Pancreas (tissue), 10 donors: ENCODE measurements at regions not wholly inside any gene's neighbourhood (a gene's known extent, or its start where the extent isn't known, plus 50 kb on each side); places are given as distances from the start of the nearest gene placed in this dataset.

Experiments used
- ATAC-seq, 4 donors: fragments of 200-7000 bp; cut with Tn5 transposase; one replicate each; pipeline versions ENCODE4 v1.8.0 to v1.9.1; 2020; ENCODE audit warnings: mild to moderate bottlenecking in 4 of 4, moderate library complexity in 4 of 4
- DNase-seq, 6 donors: peaks; one replicate each; pipeline ENCODE4 v3.0.0-alpha.2; 2020
- FAIRE-seq: peaks from 2 replicates; lab custom pipeline; 2012; peaks lifted over from hg19 to GRCh38; lab: Jason Lieb, UNC
- H3K27ac ChIP-seq, 4 donors: fragments of 200-600 bp; sonication (generic); 1 replicate in 3 of 4; 2 replicates in 1 of 4; pipeline versions ENCODE4 v1.5.0 to v1.8.0; 2020
- H3K27me3 ChIP-seq, 4 donors: fragments of 200-600 bp; one replicate each; pipeline ENCODE4 v1.8.0; 2021
- H3K36me3 ChIP-seq, 3 donors: fragments of 200-600 bp; sonication (generic) in 1 of 3; one replicate each; pipeline versions ENCODE4 v1.5.0 to v1.8.0; 2020 to 2021
- H3K4me1 ChIP-seq, 3 donors: fragments of 200-600 bp; one replicate each; pipeline ENCODE4 v1.8.0; 2021
- H3K4me3 ChIP-seq, 4 donors: fragments of 200-600 bp; sonication (generic) in 2 of 4; one replicate each; pipeline versions ENCODE4 v1.5.0 to v1.8.0; 2020 to 2021
- H3K9me3 ChIP-seq, 4 donors: fragments of 200-600 bp; one replicate each; pipeline ENCODE4 v1.8.0; 2021
- CTCF ChIP-seq, 4 donors: fragments of 200-600 bp; sonication (generic) in 3 of 4; IDR thresholded peaks; one replicate each; pipeline versions ENCODE4 v1.5.0 to v1.8.0; 2021; ENCODE audit warnings: antibody characterized with exemption in 4 of 4
- WGBS, 2 donors: extraction: QIAGEN DNeasy Blood & Tissue Kit; methylation state at CpG; one replicate each; pipeline ENCODE4 v1.1.7; 2013; 5-methylcytosine and 5-hydroxymethylcytosine counted together
- intact Hi-C, 3 donors: fragments of 100-400 bp; cut with DNase I; formaldehyde crosslinking; loops; one replicate each; pipeline versions ENCODE4 v1.11.1 to v1.14.2; 2022
- donor health status: healthy with polysubstance abuse.
- donor health status: DM: no; HTN: no; CAD: no; lungs with moderate emphysema.
- donor health status: DM: no; HTN: no; CAD: no.
- donor health status: control.
- donor health status: control.
- donor health status: Bipolar disorder and iron deficiency.
- donor health status: DM: yes; HTN: yes; CAD: no.
- donor health status: DM: no; HTN: no; CAD: no.
- donor health status: DM: no; HTN: no; CAD: no.
- donor health status: DM: yes; HTN: yes; CAD: no.

- 54 to 68% methylated on average over 10 of the region's 10 CpGs for WGBS, 2 donors
- FAIRE-seq (no peak), ATAC-seq (no peak), DNase-seq (no peak)
- H3K27me3 ChIP-seq, result no peaks in the 10 kb centered on the region
- no peak overlapping the region for H3K27ac ChIP-seq
- no peak for TF ChIP-seq CTCF (IDR thresholded peaks at IDR 0.05)
- no peaks in the 10 kb centered on the region for H3K9me3 ChIP-seq
- intact Hi-C loops, result no loop called here
- H3K4me1 ChIP-seq, result no peaks in the 10 kb centered on the region
- no peak overlapping the region for H3K4me3 ChIP-seq
- H3K36me3 ChIP-seq, result no peaks in the 10 kb centered on the region
Observed at GRCh38 chr22:47740109-47740805, 977.8 kb downstream of the TBC1D22A start.

GRCh38 chr22:47739291-47740015 is 977.0 kb downstream of the TBC1D22A start:
- Histone ChIP-seq H3K4me3 (no peak overlapping the region), H3K27me3 (no peaks in the 10 kb centered on the region), H3K9me3 (no peaks in the 10 kb centered on the region), H3K4me1 (no peaks in the 10 kb centered on the region), H3K36me3 (no peaks in the 10 kb centered on the region), H3K27ac (no peak overlapping the region)
- no peak for TF ChIP-seq CTCF (IDR thresholded peaks at IDR 0.05)
- no peak for ATAC-seq
- DNase-seq, result no peak
- intact Hi-C loops, result no loop called here
- WGBS, 2 donors, result 56 to 67% methylated on average over 16 of the region's 16 CpGs
- FAIRE-seq, result no peak

- Histone ChIP-seq H3K4me1 (no peaks in the 10 kb centered on the region), H3K4me3 (no peak overlapping the region), H3K27ac (no peak overlapping the region), H3K27me3 (peaks cover 0 to 3% (median 0%) of the 10 kb centered on the region in 4 donors), H3K36me3 (no peaks in the 10 kb centered on the region), H3K9me3 (no peaks in the 10 kb centered on the region)
- FAIRE-seq (no peak), DNase-seq (no peak), ATAC-seq (no peak)
- intact Hi-C loops, result no loop called here
- no peak for TF ChIP-seq CTCF (IDR thresholded peaks at IDR 0.05)
- WGBS, 2 donors, result 46 to 54% methylated on average over 8 of the region's 8 CpGs
Observed at GRCh38 chr22:47738472-47739013, 976.1 kb downstream of the TBC1D22A start.

GRCh38 chr22:47736186-47737034 is 974.0 kb downstream of the TBC1D22A start:
- no peak for TF ChIP-seq CTCF (IDR thresholded peaks at IDR 0.05)
- H3K9me3 ChIP-seq, result no peaks in the 10 kb centered on the region
- DNase-seq (no peak), ATAC-seq (no peak), FAIRE-seq (no peak)
- no peaks in the 10 kb centered on the region for H3K4me1 ChIP-seq
- H3K4me3 ChIP-seq, result no peak overlapping the region
- 64 to 71% methylated on average over 15 of the region's 15 CpGs for WGBS, 2 donors
- H3K27ac ChIP-seq, result no peak overlapping the region
- no peaks in the 10 kb centered on the region for H3K36me3 ChIP-seq
- H3K27me3 ChIP-seq, result peaks cover 0 to 6% (median 0%) of the 10 kb centered on the region in 4 donors
- intact Hi-C loops, result no loop called here
